GM11168 (cell line): ENCODE measurements at regions not wholly inside any gene's neighbourhood (a gene's known extent, or its start where the extent isn't known, plus 50 kb on each side); places are given as distances from the start of the nearest gene placed in this dataset.
"Not testable (repeated sequence)": the region's sequence is repeated elsewhere in the genome, so short reads cannot be mapped to it uniquely, and the experiment has no call there.

ENCODE experiments used
- in situ Hi-C: fragments of 300-500 bp; cut with MboI; formaldehyde crosslinking; loops from one replicate; pipeline ENCODE4 v1.12.0; 2022; ENCODE audit warnings: low sequenced_read_pairs; ENCODE audit not compliant: unreplicated experiment

DNA sequence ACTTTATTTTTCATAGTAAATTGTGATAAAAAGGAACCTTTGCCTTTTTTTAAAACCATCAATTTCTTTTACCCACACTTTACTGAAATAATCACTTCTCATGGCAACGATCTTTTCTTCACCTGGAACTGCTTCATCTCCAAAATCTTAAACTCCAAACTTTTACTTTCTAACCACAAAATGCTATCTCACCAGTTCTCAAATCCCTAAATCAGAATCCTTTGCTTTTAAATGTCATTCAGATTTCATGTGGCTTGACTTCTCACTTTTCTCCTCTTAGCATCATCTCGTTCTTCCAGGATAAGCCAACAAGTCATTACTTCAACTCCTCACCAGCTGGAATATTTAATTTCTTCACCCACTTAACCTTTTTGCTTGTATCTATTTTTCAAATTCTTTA, 284.3 kb upstream of the RASGEF1B start:
- in situ Hi-C loops: no loop called here

- in situ Hi-C loops: no loop called here
Observed at GRCh38 chr4:81754169-81754568, 282.5 kb upstream of the RASGEF1B start.

DNA sequence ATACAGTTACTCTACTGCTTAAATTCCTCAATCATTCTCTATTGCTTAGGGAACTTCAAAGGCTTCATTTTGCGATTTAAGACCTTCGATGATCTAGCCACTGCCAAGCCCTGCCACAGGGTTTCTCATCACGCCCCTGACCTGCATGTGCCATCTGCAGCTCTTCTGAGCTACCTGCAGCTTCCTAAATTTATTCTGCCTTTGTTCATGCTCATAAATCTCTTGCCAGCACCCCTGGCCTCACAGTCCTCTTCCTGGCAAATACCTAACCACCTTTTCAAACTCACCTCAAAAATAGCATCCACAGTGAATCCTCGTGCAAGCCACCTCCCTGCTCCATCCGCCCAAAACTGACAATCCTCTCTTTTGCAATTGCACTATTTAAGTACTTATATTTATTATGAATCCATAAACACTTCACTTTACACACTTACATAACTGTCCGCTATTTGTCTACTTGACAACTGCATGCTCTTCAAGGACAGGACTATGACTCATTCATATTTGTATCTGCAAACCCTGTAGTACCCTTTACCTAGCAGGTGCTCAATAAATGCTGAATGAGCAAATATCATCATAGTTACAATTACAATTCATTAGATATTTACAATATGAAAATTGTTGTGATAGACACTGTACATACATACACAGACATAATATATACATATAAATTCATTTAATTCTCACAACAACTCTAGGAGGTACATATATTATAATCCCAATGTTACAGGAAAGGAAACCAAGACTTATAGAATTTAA, 280.0 kb upstream of the RASGEF1B start:
- in situ Hi-C loops: no loop called here

- in situ Hi-C loops: no loop called here
Observed at GRCh38 chr4:81747242-81747930, 275.7 kb upstream of the RASGEF1B start.

- in situ Hi-C loops: no loop called here
Observed at GRCh38 chr4:81746773-81747172, 275.1 kb upstream of the RASGEF1B start.

DNA sequence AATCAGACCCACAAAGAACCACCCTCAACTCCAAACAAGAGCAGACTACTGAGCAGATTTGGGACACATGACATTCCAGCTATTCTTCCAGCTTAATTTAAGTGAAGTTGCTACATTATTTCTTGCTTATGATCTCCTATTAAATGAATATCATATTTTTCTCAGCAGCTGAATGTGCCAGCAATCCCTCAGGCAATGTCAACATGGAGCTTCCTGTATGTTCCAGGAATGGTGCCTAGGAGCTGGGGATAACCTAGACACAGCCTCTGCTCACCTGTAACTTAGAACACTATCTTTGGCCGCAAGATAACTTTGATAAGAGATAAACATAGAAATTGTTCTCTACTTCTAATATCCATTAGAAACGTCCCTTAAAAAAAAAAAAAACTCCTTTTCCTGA, 274.4 kb upstream of the RASGEF1B start:
- in situ Hi-C loops: no loop called here

DNA sequence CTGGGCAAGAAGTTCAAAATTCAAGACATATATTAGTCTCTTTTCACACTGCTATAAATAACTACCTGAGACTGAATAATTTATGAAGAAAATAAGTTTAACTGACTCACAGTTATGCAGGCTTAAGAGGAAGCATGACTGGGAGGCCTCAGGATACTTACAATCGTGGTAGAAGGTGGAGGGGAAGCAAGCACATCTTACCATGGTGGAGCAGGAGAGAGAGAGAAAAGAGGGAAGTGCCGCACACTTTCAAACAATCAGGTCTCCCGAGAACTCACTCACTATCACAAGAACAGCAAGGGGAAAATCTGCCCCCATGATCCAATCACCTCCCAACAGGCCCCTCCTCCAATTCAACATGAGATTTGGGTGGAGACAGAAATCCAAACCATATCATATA, 273.3 kb upstream of the RASGEF1B start:
- in situ Hi-C loops: no loop called here

GRCh38 chr4:81743731-81744435, 272.2 kb upstream of the RASGEF1B start:
- in situ Hi-C loops: no loop called here

GRCh38 chr4:81740487-81740886, 268.8 kb upstream of the RASGEF1B start:
- in situ Hi-C loops: no loop called here

DNA sequence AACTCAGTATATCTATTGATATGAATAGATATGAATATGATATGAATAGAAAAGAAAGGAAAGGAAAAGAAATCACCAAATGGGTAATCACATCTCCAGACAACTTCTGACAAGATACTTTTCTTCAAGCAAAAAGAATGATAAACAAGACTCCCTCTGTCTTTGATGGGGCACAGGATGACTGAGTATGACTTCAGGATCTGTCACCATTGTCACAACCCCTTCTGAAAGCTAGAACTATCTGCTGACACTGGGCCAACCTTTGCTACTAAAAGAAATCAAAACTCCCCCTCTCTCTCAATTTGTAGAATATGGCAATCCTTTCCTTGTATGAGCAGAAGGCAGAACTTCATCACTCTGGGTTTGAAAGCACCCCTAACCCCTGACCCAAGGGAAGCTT, 267.2 kb upstream of the RASGEF1B start:
- in situ Hi-C loops: no loop called here

- in situ Hi-C loops: no loop called here
Observed at GRCh38 chr4:81737865-81738559, 266.3 kb upstream of the RASGEF1B start.

DNA sequence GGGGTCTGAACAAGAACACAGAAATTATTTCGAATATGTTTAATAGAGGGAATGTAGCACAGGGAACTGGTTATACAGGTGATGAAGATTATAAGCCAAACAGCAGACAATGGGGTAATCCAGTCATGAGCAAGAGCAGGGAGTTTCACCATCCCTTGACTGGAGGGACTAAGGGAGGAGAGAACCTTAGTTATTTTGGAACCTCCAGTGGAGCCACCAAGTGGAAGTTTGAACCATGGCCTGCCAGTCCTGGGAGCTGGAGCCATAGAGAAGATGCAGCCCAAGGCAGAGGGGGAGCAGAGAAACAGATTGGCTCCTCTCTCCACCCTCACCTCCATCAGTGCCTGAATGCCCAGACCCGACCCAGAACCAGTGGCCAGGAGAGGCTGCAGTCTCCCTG, 264.6 kb upstream of the RASGEF1B start:
- in situ Hi-C loops: no loop called here

DNA sequence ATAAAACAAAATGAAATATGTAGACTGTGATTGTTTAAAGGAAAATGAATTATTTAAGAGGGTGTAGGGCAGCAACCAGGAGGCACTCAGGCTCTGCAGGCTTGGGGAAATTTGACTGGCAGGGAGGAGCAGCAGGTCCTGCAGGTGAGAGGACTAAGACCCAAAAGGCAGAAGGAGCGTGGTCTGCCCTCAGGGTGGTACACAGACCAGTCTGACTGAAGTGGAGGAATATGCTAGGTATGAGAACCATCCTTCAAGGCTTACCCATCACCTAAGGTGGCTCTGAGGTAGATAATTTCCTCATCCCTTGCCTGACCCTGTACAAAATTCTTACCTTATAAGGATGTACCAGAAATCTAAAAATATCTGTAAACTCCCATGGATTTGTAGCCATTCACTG, 261.3 kb upstream of the RASGEF1B start:
- in situ Hi-C loops: no loop called here

GRCh38 chr4:81724925-81725329, 253.2 kb upstream of the RASGEF1B start:
- in situ Hi-C loops: no loop called here

- in situ Hi-C loops: no loop called here
Observed at GRCh38 chr4:81723927-81724587, 252.3 kb upstream of the RASGEF1B start.

DNA sequence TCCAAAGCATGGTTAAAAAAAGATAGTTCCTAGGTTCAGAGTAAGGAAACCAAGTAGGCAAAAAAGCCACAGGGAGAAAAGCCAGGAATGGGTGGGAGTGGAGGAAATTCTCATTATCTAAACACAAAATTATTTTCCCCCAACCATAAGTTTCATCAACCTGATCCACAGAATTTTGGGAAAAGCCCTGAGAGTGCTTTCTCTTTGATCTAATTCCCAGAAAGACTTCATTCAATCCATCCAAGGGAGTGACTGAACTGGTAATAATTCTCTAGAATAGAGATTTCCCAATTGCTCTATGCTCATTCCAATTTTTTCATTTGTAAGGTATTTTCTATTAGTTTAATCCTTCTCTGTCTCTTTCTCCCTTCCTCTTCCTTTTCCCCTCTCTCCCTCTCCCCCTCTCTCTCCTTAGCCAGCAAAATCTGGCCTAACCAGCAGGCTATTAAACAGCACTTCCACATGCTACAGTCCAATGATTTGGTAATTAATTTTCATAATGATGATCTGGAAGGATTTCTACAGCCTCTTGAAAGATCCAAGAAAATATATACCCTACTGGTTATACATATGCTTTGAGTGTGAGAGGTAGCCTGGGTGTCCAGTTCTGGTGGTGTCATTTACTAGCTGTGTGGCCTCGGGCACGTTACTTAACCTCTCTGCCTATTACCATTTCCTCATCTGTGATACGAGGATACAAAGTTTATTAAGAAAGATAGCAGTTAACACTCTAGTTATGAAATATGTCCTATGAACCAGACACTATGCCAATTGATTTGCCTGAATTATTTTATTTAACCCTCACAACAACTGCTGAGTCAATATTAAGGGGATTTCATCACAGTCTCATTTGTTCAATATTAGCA, 251.5 kb upstream of the RASGEF1B start:
- in situ Hi-C loops: no loop called here

DNA sequence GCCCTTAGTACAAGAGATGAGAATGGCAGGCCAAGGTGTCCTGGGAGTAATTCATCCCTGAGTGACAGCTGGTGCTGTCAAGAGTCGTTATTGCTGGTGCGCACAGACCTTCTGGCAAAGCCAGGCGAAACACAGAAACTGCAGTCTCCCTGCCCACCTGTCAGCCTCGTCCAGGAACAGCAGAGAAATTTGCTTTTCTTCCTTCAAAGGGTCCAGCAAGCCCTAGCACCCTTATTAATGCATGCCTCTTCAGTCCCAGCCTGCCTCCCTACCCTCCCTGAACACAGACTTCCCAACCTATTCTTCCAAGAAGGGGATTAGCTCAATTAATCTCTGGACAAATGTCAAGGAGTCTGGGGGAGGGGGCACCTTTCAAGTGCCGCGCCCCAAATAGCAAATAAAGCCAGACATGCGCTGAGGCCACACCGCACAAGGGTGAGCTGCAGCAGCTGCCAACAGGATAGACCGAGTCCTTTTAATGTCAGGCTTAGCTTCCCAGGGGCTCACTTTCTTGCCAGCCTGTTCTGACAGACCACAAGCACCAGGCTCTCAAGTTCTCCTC, 250.7 kb upstream of the RASGEF1B start:
- in situ Hi-C loops: no loop called here

- in situ Hi-C loops: no loop called here
Observed at GRCh38 chr4:81715757-81716156, 244.1 kb upstream of the RASGEF1B start.

DNA sequence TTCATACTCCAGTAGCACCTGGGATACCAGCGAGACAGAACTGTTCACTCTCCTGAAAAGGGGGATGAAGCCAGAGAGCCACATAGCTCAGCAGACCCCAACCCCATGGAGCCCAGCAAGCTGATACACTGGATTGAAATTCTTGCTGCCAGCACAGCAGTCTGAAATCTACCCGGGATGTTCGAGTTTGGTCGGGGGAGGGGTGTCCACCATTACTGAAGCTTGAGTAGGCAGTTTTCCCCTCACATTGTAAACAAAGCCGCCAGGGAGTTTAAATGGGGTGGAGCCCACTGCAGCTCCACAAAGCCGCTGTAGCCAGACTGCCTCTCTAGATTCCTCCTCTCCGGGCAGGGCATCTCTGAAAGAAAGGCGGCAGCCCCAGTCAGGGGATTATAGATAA, 243.7 kb upstream of the RASGEF1B start:
- in situ Hi-C loops: not testable (repeated sequence)
